Spleen (tissue), 11 donors: ENCODE measurements at regions not wholly inside any gene's neighbourhood (a gene's known extent, or its start where the extent isn't known, plus 50 kb on each side); places are given as distances from the start of the nearest gene placed in this dataset.

Experiments used
- DNase-seq: peaks from one replicate; pipeline ENCODE4 v3.0.0-alpha.2; 2020
- H3K27ac ChIP-seq, 8 donors: fragments of 200-600 bp; sonication (generic) in 7 of 8; 1 replicate in 4 of 8; 2 replicates in 4 of 8; pipeline versions ENCODE4 v1.5.0 to v1.8.0; 2016 to 2021; ENCODE audit warnings: inconsistent platforms in 4 of 8, mild to moderate bottlenecking in 4 of 8, moderate library complexity in 1 of 8
- H3K27me3 ChIP-seq, 7 donors: fragments of 200-600 bp; sonication (generic) in 6 of 7; replicated peaks in 1 of 7; 1 replicate in 4 of 7; 2 replicates in 3 of 7; pipeline versions ENCODE4 v1.5.0 to v1.8.0; 2016 to 2021; ENCODE audit warnings: inconsistent platforms in 3 of 7, mild to moderate bottlenecking in 1 of 7
- H3K36me3 ChIP-seq, 6 donors: fragments of 200-600 bp; sonication (generic) in 5 of 6; 1 replicate in 4 of 6; 2 replicates in 2 of 6; pipeline versions ENCODE4 v1.5.0 to v1.8.0; 2016 to 2021; ENCODE audit warnings: inconsistent platforms in 2 of 6
- H3K4me1 ChIP-seq, 6 donors: fragments of 200-600 bp; sonication (generic) in 5 of 6; 1 replicate in 3 of 6; 2 replicates in 3 of 6; pipeline versions ENCODE4 v1.5.0 to v1.8.0; 2016 to 2021; ENCODE audit warnings: inconsistent platforms in 3 of 6
- H3K4me3 ChIP-seq, 8 donors: fragments of 200-600 bp; sonication (generic) in 7 of 8; 1 replicate in 4 of 8; 2 replicates in 4 of 8; pipeline versions ENCODE4 v1.5.0 to v1.8.0; 2016 to 2021; ENCODE audit warnings: inconsistent platforms in 4 of 8, mild to moderate bottlenecking in 4 of 8, moderate library complexity in 2 of 8
- H3K9me3 ChIP-seq, 8 donors: fragments of 200-600 bp; sonication (generic) in 7 of 8; 1 replicate in 4 of 8; 2 replicates in 4 of 8; pipeline versions ENCODE4 v1.5.0 to v1.8.0; 2016 to 2021; ENCODE audit warnings: inconsistent platforms in 4 of 8
- CTCF ChIP-seq, 11 experiments: fragments of 200-600 bp in 7 of 11; fragments of 450-650 bp in 4 of 11; sonication (generic) in 4 of 11; IDR thresholded peaks in 8 of 11; conservative IDR thresholded peaks in 3 of 11; 1 replicate in 7 of 11; 2 replicates in 4 of 11; pipeline versions ENCODE4 v1.4.0 to v1.8.0; 2016 to 2021; ENCODE audit warnings: antibody characterized with exemption in 11 of 11, inconsistent platforms in 4 of 11, mild to moderate bottlenecking in 1 of 11
- POLR2A ChIP-seq, 3 donors: fragments of 450-650 bp; IDR thresholded peaks; one replicate each; pipeline ENCODE4 v1.5.1; 2017; ENCODE audit warnings: antibody characterized with exemption in 3 of 3, mild to moderate bottlenecking in 1 of 3
- POLR2AphosphoS5 ChIP-seq, 3 donors: sonication (generic); formaldehyde crosslinking; IDR thresholded peaks; one replicate each; pipeline ENCODE4 v1.5.1; 2017; ENCODE audit warnings: antibody characterized with exemption in 3 of 3
- WGBS, 5 donors: extraction: QIAGEN DNeasy Blood & Tissue Kit in 3 of 5; methylation state at CpG; one replicate each; pipeline versions ENCODE4 v1.1.5 to v1.1.7; 2013 to 2018; 5-methylcytosine and 5-hydroxymethylcytosine counted together
- intact Hi-C: fragments of 100-400 bp; cut with DNase I; formaldehyde crosslinking; loops from one replicate; pipeline ENCODE4 v1.15.0; 2023; ENCODE audit warnings: low total_unique reads
- donor health status: healthy with polysubstance abuse.
- donor health status: DM: no; HTN: no; CAD: no; lungs with moderate emphysema.
- donor health status: DM: no; HTN: no; CAD: no.
- donor health status: Bipolar disorder and iron deficiency.
- donor health status: healthy.
- donor health status: DM: no; HTN: no; CAD: no.
- donor health status: DM: yes; HTN: yes; CAD: no.

GRCh38 chr1:63023637-63024036 lies 239.7 kb downstream of the ATG4C start:
- TF ChIP-seq POLR2AphosphoS5 (IDR thresholded peaks at IDR 0.05) (no peak), POLR2A (IDR thresholded peaks at IDR 0.05) (no peak), CTCF (IDR thresholded peaks at IDR 0.05 in 8 of 11, conservative IDR thresholded peaks at IDR 0.05 in 3 of 11) (no peak)
- 83 to 100% (median 97%) methylated on average over 1 of the region's 1 CpG for WGBS, 5 donors
- peaks cover 0 to 15% (median 0%) of the 10 kb centered on the region in 7 donors for H3K27me3 ChIP-seq
- DNase-seq, result no peak
- intact Hi-C loops, result no loop called here
- H3K4me3 ChIP-seq, result no peak overlapping the region
- no peak overlapping the region for H3K27ac ChIP-seq
- H3K9me3 ChIP-seq, result peaks cover 0 to 3% (median 0%) of the 10 kb centered on the region in 8 donors
- H3K4me1 ChIP-seq, result no peaks in the 10 kb centered on the region
- H3K36me3 ChIP-seq, result no peaks in the 10 kb centered on the region

GRCh38 chr1:63024132-63024531 lies 240.2 kb downstream of the ATG4C start:
- TF ChIP-seq CTCF (IDR thresholded peaks at IDR 0.05 in 8 of 11, conservative IDR thresholded peaks at IDR 0.05 in 3 of 11) (no peak), POLR2A (IDR thresholded peaks at IDR 0.05) (no peak), POLR2AphosphoS5 (IDR thresholded peaks at IDR 0.05) (no peak)
- no peaks in the 10 kb centered on the region for H3K36me3 ChIP-seq

GRCh38 chr1:63027176-63027575 lies 243.2 kb downstream of the ATG4C start:
- WGBS, 5 donors, result 50 to 87% (median 70%) methylated on average over 3 of the region's 3 CpGs
- Histone ChIP-seq H3K4me3 (no peak overlapping the region), H3K27me3 (peaks cover 0 to 13% (median 0%) of the 10 kb centered on the region in 7 donors), H3K27ac (no peak overlapping the region), H3K9me3 (peaks cover 0 to 10% (median 4%) of the 10 kb centered on the region in 8 donors), H3K36me3 (no peaks in the 10 kb centered on the region), H3K4me1 (no peaks in the 10 kb centered on the region)
- intact Hi-C loops, result no loop called here
- no peak for DNase-seq
- TF ChIP-seq POLR2A (IDR thresholded peaks at IDR 0.05) (no peak), CTCF (IDR thresholded peaks at IDR 0.05 in 8 of 11, conservative IDR thresholded peaks at IDR 0.05 in 3 of 11) (no peak), POLR2AphosphoS5 (IDR thresholded peaks at IDR 0.05) (no peak)

More at GRCh38 chr1:63024132-63024531, 240.2 kb downstream of the ATG4C start:
- Histone ChIP-seq H3K27me3 (peaks cover 0 to 14% (median 0%) of the 10 kb centered on the region in 7 donors), H3K9me3 (peaks cover 0 to 3% (median under 1%) of the 10 kb centered on the region in 8 donors), H3K27ac (no peak overlapping the region), H3K4me1 (no peaks in the 10 kb centered on the region), H3K4me3 (no peak overlapping the region)
- no peak for DNase-seq
- 15 to 35% (median 20%) methylated on average over 1 of the region's 1 CpG for WGBS, 5 donors
- intact Hi-C loops, result no loop called here

- H3K27me3 ChIP-seq, result peaks cover 0 to 13% (median 0%) of the 10 kb centered on the region in 7 donors
- 72 to 92% (median 87%) methylated on average over 4 of the region's 4 CpGs for WGBS, 5 donors
- TF ChIP-seq POLR2A (IDR thresholded peaks at IDR 0.05) (no peak), CTCF (IDR thresholded peaks at IDR 0.05 in 8 of 11, conservative IDR thresholded peaks at IDR 0.05 in 3 of 11) (no peak), POLR2AphosphoS5 (IDR thresholded peaks at IDR 0.05) (no peak)
Observed at GRCh38 chr1:63032171-63032570, 248.2 kb downstream of the ATG4C start.

More at GRCh38 chr1:63032171-63032570, 248.2 kb downstream of the ATG4C start:
- Histone ChIP-seq H3K27ac (no peak overlapping the region), H3K36me3 (no peaks in the 10 kb centered on the region), H3K4me1 (no peaks in the 10 kb centered on the region), H3K4me3 (no peak overlapping the region), H3K9me3 (peaks cover 0 to 10% (median 3%) of the 10 kb centered on the region in 8 donors)
- no peak for DNase-seq
- intact Hi-C loops, result no loop called here
